Epidermal melanocyte (primary cell): ENCODE measurements at regions not wholly inside any gene's neighbourhood (a gene's known extent, or its start where the extent isn't known, plus 50 kb on each side); places are given as distances from the start of the nearest gene placed in this dataset.
"Not testable (repeated sequence)": the region's sequence is repeated elsewhere in the genome, so short reads cannot be mapped to it uniquely, and the experiment has no call there.

Source experiments
- DNase-seq: peaks from one replicate; pipeline ENCODE4 v3.0.0; 2011; ENCODE audit warnings: low spot score; ENCODE audit not compliant: insufficient read length

DNA sequence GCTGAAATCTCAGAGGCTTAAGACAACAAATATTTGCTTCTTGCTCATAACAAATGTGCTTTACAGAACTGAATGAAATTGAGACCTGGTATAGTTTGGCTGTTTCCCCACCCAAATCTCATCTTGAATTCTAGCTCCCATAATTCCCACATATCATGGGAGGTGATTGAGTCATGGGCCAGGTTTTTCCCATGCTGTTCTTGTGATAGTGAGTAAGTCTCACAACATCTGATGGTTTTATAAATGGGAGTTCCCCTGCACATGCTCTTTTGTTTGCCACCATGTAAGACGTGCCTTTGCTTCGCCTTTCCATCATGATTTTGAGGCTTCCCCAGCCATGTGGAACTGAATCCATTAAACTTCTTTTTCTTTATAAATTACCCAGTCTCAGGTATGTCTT, 221.1 kb upstream of the DIPK2B start:
- no peak for DNase-seq

DNA sequence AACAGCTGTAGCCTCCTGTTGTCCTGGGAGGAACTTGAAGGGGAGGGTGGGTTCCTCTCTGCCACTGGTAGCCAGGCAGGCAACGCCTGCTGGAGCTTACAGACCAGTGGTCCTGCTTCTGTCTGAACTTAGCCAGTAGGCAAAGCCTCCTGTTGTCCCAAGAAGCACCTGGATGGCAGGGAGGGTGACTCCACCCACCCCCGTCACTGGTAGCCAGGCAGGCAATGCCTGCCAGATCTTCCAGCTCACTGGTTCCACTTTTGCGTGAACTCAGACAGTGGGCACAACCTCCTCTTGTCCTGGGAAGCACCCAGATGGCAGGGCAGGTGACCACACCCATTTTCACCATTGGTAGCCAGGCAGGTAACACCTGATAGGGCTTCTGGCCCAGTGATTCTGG, 203.5 kb upstream of the DIPK2B start:
- no peak for DNase-seq

DNA sequence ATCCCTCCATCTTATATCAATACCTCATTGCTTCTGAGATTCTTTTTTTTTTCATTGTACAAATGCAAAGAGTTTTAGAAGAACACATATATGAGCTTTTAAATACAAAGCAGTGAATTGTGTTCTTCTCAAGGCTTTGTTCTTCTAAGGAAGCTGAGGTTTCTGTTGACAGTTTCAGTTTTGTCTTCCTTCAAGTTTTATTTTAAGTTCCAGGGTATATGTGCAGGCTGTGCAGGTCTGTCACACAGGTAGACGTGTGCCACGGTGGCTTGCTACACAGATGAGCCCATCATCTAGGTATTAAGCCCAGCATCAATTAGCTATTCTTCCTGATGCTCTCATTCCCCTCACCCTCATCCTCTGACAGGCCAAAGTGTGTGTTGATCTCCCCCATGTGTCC, 201.2 kb upstream of the DIPK2B start:
- no peak for DNase-seq

DNA sequence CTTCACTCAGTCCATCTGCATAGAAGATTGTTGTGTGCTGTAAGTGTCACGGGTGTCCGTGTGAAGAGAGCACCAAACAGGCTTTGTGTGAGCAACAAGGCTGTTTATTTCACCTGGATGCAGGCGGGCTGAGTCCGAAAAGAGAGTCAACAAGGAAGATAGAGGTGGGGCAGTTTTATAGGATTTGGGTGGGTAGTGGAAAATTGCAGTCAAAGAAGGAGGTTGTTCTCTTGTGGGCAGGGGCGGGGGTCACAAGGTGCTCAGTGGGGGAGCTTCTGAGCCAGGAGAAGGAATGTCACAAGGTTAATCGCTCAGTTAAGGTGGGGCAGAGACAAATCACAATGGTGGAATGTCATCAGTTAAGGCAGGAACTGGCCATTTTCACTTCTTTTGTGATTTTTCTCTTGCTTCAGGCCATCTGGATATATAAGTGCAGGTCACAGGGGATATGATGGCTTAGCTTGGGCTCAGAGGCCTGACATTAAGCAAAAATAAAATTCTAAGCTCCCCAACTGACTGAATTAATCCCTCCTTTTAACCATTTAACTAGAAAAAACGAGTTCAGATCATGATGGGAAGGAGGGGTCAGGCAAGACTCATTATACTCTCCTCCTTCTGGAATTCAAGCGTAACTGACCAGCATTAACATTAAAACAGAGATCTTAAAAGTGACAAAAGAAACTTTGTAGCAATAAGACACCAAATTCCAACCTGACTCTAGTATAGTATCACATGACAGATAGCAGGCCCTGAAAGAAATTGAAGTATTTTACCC, 200.5 kb upstream of the DIPK2B start:
- not testable (repeated sequence) for DNase-seq

DNA sequence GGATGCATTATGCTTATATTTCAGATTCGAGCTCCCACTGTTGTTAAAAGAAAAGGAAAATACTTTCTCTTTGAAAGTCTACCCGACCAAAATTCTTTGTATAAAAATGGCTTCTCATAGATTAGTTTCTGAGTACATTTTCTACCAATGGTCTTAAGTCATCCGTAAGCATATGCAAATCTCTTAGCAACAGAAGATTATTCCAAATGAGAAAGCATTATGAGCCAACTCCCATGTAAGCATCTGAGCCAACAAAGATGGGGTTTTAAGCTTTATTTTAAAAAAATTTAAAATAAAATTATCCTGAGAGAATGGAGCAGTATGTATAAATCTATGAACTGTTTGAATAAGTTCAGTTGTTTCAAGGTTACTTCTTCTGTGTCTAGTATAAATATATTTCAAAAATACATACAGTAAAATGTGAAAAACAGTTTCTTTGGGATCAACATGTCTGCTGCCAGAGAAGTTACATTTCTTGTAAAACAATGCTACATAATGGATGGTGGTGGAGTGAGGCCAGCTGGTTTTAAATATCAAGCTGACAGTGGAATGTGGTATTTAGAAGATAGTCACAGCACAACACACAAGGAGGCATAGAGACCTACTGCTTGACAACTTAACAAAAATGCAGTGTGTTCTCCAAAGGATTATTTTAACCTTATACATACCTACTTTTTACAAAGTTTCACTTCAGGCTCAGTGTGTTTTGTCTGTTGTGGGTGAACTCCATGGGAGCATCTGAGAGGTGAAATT, 199.5 kb upstream of the DIPK2B start:
- no peak for DNase-seq

DNA sequence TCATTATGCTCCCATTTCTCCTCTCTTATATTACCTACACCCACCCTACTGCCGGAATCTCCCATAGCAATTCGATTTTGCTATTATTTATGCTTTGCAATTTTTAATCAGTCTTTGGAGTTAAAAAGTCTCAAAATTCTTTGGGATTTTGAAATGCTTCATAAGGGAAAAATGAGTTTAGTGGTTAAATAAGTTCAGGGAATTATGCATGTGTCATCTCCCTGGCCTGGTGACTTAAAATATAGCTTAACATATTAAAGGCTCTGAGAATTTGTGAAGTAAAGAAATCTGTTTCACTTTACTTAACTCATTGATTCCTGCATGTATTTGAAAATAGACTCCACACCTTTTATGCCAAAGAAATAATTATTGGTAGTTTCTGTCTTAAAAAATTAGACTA, 185.1 kb upstream of the DIPK2B start:
- DNase-seq: no peak

DNA sequence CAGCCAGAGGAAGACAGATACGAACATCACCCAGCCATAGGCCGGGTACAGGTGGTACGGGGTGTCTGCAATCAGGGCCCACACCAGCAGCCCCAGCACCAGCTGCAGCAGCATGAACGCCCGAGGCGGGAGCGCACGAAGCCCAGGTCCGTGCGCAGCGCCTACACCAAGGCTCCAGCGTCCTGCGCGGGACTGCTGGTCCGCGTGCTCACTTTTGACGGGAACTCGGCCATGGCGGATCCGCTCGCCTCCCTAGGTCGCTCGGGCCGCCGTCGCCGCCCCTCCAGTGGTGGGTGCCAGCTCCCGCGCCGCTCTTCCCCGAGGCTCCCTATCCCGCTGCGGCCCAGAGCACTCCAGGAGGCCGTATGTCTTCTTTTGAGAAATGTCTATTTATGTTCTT, 181.2 kb upstream of the DIPK2B start:
- no peak for DNase-seq

DNA sequence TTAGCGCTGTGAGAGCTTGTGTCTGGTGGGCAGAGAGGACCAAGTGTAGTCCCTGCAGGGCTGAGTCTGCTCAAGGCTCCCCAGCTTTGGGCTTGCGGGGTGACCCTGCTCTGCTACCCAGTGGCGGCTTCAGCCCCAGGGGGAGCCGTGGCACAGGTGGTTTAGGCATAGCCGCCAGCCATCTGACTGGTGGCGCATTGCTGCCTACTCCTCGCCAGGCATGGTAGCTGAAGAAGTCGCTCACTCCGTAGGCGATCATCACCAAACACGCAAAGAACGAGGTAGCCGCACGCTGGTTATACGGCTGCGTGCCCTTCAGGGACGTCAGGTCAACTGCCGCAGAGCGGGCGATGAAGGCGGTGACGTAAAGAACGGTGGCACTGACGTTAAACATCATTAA, 180.7 kb upstream of the DIPK2B start:
- DNase-seq: no peak

DNA sequence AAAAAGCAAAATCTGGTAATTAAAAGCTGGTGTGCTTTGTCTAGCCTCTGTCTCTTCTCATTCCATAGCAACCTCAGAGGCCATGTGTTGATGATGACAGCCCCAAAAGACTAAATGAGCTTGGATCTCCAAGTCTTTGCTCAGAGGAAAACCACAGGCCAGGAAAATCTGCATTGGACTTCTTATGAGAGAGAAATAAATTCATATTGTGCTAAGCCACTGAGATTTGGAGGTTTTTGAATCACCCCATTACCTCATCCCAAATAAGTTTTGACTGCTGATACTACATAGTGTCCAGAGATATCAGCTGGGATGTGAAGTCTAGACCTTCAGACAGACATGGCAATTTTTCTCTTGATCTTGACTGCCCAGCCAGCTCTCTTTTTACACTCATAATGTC, 178.6 kb upstream of the DIPK2B start:
- no peak for DNase-seq

DNA sequence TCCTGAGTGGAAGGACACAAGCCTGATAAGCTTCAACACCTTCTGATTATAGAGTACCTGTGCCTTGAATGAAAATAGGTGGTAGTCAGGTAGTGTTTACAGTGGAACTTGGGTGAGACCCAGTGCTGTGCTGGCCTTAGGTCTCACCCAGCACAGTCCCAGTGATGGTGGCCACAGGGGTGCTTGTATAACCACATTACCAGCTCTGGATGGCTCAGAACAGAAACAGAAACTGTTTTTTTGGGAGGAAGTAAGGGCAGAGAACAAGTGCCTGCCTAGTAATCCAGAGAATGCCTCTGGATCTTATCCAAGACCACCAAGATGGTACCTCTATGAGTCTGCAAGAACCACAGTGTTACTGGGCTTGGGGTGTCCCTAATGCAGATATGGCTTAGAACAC, 171.5 kb upstream of the DIPK2B start:
- no peak for DNase-seq

DNA sequence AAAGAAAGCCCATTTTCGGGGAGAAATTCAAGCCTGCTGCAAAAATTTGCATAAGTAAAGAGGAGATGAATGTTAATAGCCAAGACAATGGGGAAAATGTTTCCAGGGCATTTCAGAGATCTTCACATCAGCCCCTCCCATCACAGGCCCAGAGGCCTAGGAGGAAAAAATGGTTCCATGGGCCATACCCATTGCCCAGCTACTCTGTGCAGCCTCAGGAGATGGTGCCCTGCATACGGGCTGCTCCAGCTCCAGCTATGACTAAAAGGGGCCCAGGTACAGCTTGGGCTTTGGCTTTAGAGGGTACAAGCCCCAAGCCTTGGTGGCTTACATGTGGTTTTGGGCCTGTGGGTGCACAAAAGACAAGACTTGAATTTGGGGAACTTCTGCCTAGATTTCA, 168.0 kb upstream of the DIPK2B start:
- DNase-seq: no peak

DNA sequence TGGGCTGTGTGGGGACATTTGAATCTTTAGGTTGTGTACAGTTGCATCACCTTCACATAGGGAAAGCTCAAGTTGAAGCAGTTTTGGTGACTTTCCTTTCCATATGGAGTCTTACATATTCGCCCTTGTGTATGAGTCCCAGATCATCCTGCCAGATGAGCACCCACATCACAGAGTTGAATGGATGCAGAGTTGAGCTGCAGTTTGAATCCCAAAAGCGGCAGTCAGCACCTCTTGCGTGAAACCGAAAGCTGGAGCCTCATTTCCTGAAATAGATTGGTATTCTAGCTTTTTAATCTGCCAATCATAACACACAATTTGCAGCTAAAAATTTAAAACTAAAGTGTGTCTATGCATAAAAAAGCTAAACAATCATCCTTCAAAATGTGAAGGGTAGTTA, 162.9 kb upstream of the DIPK2B start:
- DNase-seq: no peak

DNA sequence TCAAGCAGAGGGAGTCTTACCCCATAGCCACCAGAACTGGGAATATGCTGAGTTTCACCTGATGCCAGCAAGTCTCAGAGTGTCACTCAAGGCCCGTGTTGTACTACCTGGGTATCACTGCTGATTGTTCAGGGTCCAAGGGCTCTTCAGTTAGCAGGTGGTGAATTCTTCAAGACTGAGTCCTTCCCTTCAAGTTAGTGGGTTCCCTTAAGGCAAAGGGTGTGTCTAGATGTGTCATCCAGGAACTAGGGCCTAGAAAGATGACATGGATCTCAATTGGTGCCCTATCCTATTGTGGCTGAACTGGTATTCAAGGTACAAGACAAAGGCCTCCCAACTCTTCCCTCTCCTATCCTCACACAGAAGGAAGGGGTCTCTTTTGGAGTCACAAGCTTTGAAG, 159.9 kb upstream of the DIPK2B start:
- DNase-seq: no peak

DNA sequence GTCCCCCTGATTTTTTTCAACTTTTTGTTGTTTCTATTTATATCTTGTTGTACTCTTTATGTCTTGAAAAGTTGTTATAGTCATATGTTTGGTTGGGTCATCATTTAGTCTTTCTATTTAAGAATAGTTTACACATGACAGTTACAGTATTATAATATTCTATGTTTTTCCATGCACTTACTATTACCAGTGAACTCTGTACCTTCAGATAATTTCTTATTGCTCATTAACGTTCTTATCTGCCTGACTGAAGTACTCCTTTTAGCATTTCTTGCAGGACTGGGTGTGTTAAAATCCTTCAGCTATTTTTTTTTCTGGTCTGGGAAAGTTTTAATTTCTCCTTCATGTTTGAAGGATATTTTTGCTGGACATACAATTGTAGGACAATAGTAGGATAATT, 157.7 kb upstream of the DIPK2B start:
- no peak for DNase-seq

DNA sequence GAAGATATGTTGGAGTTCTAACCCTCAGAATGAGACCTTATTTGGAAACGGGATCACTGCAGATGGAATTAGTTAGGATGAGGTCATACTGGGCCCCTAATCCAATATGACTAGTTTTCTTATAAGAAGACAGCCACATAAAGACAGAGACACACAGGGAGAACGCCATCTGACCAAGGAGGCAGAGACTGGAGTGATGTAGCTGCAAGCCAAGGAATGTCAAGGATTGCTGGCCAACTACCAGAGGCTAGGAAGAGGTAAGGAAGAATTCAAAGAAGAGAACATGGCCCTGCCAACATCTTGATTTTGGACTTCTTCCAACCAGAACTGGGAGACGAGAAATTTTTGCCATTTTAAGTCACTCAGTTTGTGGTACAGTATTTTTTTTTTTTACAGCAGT, 152.8 kb upstream of the DIPK2B start:
- no peak for DNase-seq

DNA sequence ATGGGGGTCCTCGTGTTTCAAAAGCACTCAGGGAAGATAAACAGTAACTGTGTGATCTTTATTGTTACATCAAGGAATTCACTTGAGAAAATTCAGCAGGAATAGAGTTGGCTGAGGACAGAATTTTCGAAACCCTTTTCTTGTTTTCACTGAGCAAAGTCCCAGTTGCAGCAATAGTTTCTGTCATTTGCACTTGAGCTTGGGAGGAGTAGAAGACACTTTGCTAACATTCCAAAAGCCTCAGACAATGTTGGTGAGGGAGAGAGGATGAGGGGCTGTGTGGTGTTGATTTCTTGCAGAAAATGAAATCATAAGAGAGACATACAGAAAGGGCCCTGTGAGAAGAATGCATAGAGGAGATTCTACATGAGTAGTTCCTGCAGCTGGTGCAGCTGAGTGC, 151.9 kb upstream of the DIPK2B start:
- DNase-seq: no peak

DNA sequence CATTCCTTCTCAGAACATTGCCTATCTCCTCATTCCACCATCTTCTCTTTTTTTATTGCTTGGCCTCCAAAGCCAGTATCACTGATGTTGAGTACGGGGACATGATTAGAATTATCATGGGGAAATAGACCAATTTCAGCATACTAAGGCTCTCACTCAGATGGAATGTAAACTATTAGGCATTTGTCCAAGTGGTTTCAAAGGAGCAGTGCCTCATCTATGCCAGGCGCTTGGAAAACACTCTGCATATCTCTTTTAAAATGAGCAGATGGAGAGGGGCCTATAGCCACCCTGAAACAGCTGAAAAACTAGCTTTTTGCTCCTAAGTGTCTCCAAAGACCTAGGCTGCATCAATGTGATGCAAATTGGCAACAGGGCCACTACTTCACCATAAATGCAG, 150.8 kb upstream of the DIPK2B start:
- DNase-seq: no peak

DNA sequence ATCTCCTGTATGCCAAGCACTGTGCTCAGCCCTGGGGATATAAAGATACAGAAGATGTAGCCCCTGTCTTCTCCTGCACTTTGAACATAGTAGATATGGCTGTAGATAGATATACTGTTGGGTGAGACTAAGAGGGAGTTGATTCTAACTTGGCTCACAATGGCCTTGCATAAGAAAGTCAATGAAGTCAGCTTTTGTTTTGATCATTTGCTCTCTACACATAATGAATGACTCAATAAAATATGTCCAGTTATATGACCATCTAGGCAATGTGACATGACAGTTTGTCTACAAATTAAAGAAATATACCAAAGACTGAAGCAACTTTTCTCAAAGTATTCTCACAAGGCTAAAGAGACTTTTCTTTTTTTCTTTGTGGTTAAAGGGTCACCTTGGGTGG, 147.6 kb upstream of the DIPK2B start:
- DNase-seq: no peak

DNA sequence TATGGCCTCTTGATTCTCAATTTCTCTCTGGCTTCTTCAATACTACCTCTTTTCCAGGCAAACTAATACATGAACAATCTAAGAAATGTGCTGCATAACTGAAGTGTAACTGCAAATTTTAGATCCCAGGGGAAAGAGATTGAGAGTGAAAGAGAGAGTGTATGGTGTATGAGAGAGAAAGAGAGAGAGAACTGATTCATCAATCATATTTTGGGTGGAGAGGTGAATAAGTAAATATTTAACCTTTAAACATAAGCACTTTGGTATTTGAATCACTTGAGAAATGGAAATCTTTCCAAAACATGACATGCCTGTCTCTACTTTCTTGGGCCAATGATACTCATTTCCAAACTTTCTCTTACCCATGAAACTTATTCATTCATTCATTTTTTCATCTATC, 147.2 kb upstream of the DIPK2B start:
- DNase-seq: no peak

DNA sequence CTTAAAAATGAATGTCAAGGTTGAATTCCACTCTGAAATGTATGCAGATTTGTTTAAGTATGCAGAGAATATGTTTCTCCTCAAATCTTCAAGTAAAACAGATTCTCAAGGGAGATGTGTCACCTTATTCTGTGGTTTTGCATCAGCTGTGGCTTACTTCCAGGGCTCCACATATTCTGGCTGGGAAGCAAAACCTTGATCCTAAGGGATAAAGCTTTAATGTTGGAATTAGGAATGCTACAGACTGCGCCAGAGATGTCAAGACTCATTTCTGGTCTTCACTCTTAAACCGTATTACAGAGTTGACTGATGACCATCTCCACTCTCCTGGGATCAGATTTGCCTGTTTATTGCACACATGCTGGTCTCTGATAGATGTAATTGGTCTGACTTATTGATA, 143.9 kb upstream of the DIPK2B start:
- DNase-seq: no peak

DNA sequence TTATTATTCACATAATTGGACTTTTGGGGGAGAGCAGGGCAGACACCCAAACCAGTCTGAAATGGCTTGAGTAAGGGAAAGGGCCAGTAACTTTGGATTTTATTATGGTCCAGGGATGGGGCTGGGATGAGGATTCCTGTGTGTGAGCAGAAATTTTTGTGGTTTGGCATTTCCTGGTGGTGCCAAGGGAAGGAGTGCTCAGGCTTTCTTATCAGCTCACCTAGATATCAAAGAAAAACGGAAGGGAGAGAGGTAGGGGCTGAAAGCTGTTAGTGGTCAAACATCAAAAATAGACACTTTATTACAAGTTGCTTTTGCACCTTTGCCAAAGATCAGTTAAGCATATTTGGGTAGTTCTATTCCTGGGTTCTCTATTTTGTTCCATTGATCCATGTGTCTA, 128.5 kb upstream of the DIPK2B start:
- no peak for DNase-seq

DNA sequence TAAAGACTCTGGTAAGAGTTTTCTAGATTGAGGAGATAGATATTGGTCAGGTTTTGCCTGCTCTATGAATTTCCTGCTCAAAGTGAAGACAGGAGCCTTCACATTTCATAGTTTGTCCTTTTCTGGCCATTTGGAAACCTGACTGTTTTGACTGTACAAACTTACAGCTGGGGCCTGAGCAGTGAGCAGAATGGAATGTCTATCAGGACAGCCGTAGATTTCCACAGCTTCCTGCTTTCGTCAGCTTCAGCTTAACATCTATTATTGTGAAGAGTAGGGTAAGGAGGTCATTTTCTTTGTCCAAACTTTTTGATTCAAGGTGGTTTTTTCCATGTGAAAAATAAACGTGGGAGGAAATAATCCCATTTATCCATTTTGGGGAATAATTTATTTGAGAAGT, 124.3 kb upstream of the DIPK2B start:
- DNase-seq: no peak

DNA sequence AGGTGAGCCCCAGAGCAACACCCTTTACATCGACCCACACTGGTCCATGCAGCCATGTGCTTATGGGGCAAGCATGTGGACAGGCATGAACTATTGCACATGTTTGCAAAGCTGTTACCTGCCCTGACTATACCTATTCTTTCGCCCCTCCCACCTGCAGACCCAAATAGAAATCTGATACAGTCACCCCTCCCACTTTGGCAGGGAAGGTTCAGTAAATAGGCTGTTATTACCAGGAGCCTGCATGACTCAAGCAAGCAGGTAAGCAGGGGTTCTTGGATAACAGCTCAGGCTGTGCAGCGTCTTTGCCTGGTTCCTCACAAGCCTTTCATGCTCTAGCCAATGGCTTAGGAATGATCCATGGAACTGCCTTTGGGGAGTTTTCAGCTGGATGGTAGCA, 122.7 kb upstream of the DIPK2B start:
- no peak for DNase-seq
